ENCODE measurements at regions not wholly inside any gene's neighbourhood (a gene's known extent, or its start where the extent isn't known, plus 50 kb on each side); places are given as distances from the start of the nearest gene placed in this dataset.
"Not testable (repeated sequence)": the region's sequence is repeated elsewhere in the genome, so short reads cannot be mapped to it uniquely, and the experiment has no call there.

GRCh38 chr2:199554026-199554425, 96.3 kb upstream of the SATB2 start:
- no peak for DNase-seq (ENCODE audit: insufficient read length, low spot score)
- FAIRE-seq = no peak
- TF ChIP-seq, protein P1, sequence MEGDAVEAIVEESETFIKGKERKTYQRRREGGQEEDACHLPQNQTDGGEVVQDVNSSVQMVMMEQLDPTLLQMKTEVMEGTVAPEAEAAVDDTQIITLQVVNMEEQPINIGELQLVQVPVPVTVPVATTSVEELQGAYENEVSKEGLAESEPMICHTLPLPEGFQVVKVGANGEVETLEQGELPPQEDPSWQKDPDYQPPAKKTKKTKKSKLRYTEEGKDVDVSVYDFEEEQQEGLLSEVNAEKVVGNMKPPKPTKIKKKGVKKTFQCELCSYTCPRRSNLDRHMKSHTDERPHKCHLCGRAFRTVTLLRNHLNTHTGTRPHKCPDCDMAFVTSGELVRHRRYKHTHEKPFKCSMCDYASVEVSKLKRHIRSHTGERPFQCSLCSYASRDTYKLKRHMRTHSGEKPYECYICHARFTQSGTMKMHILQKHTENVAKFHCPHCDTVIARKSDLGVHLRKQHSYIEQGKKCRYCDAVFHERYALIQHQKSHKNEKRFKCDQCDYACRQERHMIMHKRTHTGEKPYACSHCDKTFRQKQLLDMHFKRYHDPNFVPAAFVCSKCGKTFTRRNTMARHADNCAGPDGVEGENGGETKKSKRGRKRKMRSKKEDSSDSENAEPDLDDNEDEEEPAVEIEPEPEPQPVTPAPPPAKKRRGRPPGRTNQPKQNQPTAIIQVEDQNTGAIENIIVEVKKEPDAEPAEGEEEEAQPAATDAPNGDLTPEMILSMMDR (IDR thresholded peaks at IDR 0.05; ENCODE audit: insufficient read depth, missing control alignments) = no peak

DNA sequence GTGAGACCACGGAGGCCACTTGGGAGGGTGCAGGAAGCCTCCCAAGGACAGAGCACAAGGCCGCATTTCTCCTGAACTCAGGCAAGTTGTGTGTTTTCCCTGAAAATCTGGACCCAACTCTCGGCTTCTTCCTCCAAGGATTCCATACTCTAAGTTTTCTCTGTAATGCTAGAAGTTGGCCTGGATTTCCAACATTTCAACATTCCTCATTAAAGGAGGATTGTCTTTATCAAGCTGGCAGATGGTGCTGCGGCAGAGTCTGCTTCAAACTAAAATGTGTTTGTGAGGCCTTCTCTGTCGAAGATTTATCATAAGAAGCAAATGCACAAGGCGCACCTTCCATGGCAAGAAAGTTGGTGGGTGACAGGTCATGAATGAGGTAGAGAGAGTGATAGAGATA, 94.4 kb upstream of the SATB2 start:
- FAIRE-seq (no peak), DNase-seq (ENCODE audit: insufficient read length, low spot score) (no peak)
- TF ChIP-seq, protein P1 (IDR thresholded peaks at IDR 0.05; ENCODE audit: insufficient read depth, missing control alignments) = no peak

GRCh38 chr2:199543606-199544172, 86.0 kb upstream of the SATB2 start:
- FAIRE-seq = no peak
- TF ChIP-seq, protein P1 (IDR thresholded peaks at IDR 0.05; ENCODE audit: insufficient read depth, missing control alignments) = no peak
- DNase-seq (ENCODE audit: insufficient read length, low spot score) = no peak

GRCh38 chr2:199535445-199536177, 77.9 kb upstream of the SATB2 start:
- FAIRE-seq = no peak
- TF ChIP-seq, protein P1 (IDR thresholded peaks at IDR 0.05; ENCODE audit: insufficient read depth, missing control alignments) = no peak
- no peak for DNase-seq (ENCODE audit: insufficient read length, low spot score)

- FAIRE-seq; DNase-seq (ENCODE audit: insufficient read length, low spot score): not testable (repeated sequence)
These were observed 76.1 kb upstream of the SATB2 start for GRCh38 chr2:199533873-199534272.

DNA sequence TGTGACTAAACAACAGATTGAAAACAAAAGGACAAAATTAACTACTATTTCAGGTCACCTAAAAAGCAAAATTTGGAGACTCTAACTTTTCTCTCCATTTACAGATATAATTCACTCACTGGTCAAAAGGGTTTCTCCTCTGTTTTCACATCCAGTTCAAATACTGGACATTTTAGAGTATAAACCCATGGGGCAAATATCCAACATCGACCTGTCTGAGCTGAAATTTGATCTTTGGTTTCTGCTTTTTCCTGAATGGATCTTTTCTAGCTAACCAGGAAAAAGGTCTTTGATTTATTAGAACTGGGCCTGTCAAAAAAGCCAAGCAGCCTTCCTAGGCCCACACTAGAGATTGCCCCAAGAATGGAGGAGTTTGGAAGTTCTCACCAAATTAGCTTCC, 69.3 kb upstream of the SATB2 start:
- DNase-seq (ENCODE audit: insufficient read length, low spot score) (no peak), FAIRE-seq (no peak)
- TF ChIP-seq, protein P1 (IDR thresholded peaks at IDR 0.05; ENCODE audit: insufficient read depth, missing control alignments) = no peak

GRCh38 chr2:199524689-199525574, 67.2 kb upstream of the SATB2 start:
- DNase-seq (ENCODE audit: insufficient read length, low spot score) (no peak), FAIRE-seq (no peak)
- TF ChIP-seq, protein P1 (IDR thresholded peaks at IDR 0.05; ENCODE audit: insufficient read depth, missing control alignments) = no peak

Measured in D721Med (cell line).